ENCODE measurements at regions not wholly inside any gene's neighbourhood (a gene's known extent, or its start where the extent isn't known, plus 50 kb on each side); places are given as distances from the start of the nearest gene placed in this dataset.

DNA sequence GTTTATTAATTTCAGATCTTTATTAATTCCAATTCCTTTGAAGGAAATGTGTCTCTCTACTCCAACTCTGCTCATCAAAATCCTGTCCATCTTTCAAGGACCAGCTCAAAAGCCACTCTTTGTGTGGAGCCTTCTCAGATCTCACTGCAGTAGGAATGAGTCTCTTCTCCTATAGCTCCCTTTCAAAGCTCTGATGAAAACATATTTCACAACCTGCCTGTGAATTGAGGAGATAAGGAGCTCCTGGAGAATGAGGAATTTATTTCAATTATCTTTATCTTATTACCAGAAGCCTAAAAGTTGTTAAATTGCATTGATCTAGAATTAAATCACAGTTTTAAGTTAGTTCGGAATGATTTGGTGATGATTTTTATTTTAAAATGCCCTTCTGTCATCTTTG, 92.6 kb upstream of the TRPC3 start:
- Histone ChIP-seq H4K20me1 (ENCODE audit: low read length) (no peaks in the 10 kb centered on the region), H3K9me2 (replicated peaks; ENCODE audit: low read length) (no peaks in the 10 kb centered on the region), H3F3A (ENCODE audit: low read length, unreplicated experiment) (no peaks in the 10 kb centered on the region), H2AFZ (ENCODE audit: low read length) (no peak overlapping the region), H3K79me2 (ENCODE audit: low read length) (no peaks in the 10 kb centered on the region), H3K4me2 (ENCODE audit: low read length) (no peak overlapping the region), H3K4me3 (ENCODE audit: low read length) (no peak overlapping the region), H3K27me3 (ENCODE audit: low read length) (no peaks in the 10 kb centered on the region), H3K4me1 (ENCODE audit: insufficient read depth, low read length) (peaks cover 13% of the 10 kb centered on the region), H3K9me3 (ENCODE audit: low read length) (no peaks in the 10 kb centered on the region), H3K9ac (ENCODE audit: low read length) (no peak overlapping the region), H3K27ac (ENCODE audit: low read length) (no peak overlapping the region), H3K36me3 (ENCODE audit: low read depth, low read length) (no peaks in the 10 kb centered on the region)
- CTCF ChIA-PET, result no interaction called here
- BruUV-seq (replicated peaks), result no TSS peak
- POLR2A ChIA-PET (ENCODE audit: unreplicated experiment), result no interaction called here
- TF ChIP-seq EZH2 (IDR thresholded peaks at IDR 0.05; ENCODE audit: low read length, unreplicated experiment) (no peak), EZH2phosphoT487 (IDR thresholded peaks at IDR 0.05; ENCODE audit: borderline replicate concordance, low read length) (no peak)
- intact Hi-C loops (cut with micrococcal nuclease), result no loop called here
- ATAC-seq (no peak), DNase-seq (no peak)

DNA sequence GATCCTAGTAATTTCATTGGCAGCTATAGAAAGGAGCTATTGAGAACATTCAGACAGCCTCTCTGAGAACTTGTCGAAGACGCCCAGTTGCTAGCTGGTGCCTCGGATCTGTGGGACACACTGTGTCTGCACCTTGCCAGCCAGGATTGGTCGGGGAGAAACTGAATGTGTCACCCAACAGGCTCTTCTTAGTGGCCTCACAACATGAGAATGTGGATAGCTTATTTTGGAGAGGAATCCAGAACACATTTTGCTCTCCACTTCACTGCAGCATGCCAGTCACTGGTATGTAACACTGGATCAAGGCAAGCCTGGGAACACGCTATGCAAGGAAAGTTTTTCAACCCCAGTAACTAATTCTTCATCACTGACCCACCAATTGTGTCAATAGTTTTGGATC, 89.5 kb upstream of the TRPC3 start:
- Histone ChIP-seq H3K79me2 (ENCODE audit: low read length) (no peaks in the 10 kb centered on the region), H2AFZ (ENCODE audit: low read length) (no peak overlapping the region), H3K4me3 (ENCODE audit: low read length) (no peak overlapping the region), H3K27ac (ENCODE audit: low read length) (no peak overlapping the region), H3F3A (ENCODE audit: low read length, unreplicated experiment) (no peaks in the 10 kb centered on the region), H3K36me3 (ENCODE audit: low read depth, low read length) (no peaks in the 10 kb centered on the region), H4K20me1 (ENCODE audit: low read length) (no peaks in the 10 kb centered on the region), H3K4me2 (ENCODE audit: low read length) (no peak overlapping the region), H3K27me3 (ENCODE audit: low read length) (no peaks in the 10 kb centered on the region), H3K4me1 (ENCODE audit: insufficient read depth, low read length) (peaks cover 13% of the 10 kb centered on the region), H3K9me2 (replicated peaks; ENCODE audit: low read length) (no peaks in the 10 kb centered on the region), H3K9me3 (ENCODE audit: low read length) (no peaks in the 10 kb centered on the region), H3K9ac (ENCODE audit: low read length) (no peak overlapping the region)
- POLR2A ChIA-PET (ENCODE audit: unreplicated experiment), result no interaction called here
- DNase-seq (no peak), ATAC-seq (no peak)
- BruUV-seq (replicated peaks), result no TSS peak
- CTCF ChIA-PET, result no interaction called here
- TF ChIP-seq EZH2 (IDR thresholded peaks at IDR 0.05; ENCODE audit: low read length, unreplicated experiment) (no peak), CTCF (conservative IDR thresholded peaks at IDR 0.05; ENCODE audit: low read depth, low read length) (no peak), EZH2phosphoT487 (IDR thresholded peaks at IDR 0.05; ENCODE audit: borderline replicate concordance, low read length) (no peak)
- intact Hi-C loops (cut with micrococcal nuclease), result no loop called here

GRCh38 chr4:122038896-122039295, 87.0 kb upstream of the TRPC3 start:
- no peak overlapping the region for H3K4me2 ChIP-seq (ENCODE audit: low read length)
- intact Hi-C loops (cut with micrococcal nuclease), result no loop called here
- TF ChIP-seq EZH2 (IDR thresholded peaks at IDR 0.05; ENCODE audit: low read length, unreplicated experiment) (no peak), CTCF (conservative IDR thresholded peaks at IDR 0.05; ENCODE audit: low read depth, low read length) (no peak), EZH2phosphoT487 (IDR thresholded peaks at IDR 0.05; ENCODE audit: borderline replicate concordance, low read length) (no peak)
- H3K27ac ChIP-seq (ENCODE audit: low read length), result no peak overlapping the region
- H3K79me2 ChIP-seq (ENCODE audit: low read length), result no peaks in the 10 kb centered on the region
- ChIA-PET CTCF (no interaction called here), POLR2A (ENCODE audit: unreplicated experiment) (no interaction called here)
- H3K9ac ChIP-seq (ENCODE audit: low read length), result no peak overlapping the region
- no peak overlapping the region for H3K4me3 ChIP-seq (ENCODE audit: low read length)
- no peaks in the 10 kb centered on the region for H3K36me3 ChIP-seq (ENCODE audit: low read depth, low read length)
- no peaks in the 10 kb centered on the region for H3K9me3 ChIP-seq (ENCODE audit: low read length)
- no peak for ATAC-seq
- H3K4me1 ChIP-seq (ENCODE audit: insufficient read depth, low read length), result no peaks in the 10 kb centered on the region
- H3K9me2 ChIP-seq (replicated peaks; ENCODE audit: low read length), result no peaks in the 10 kb centered on the region
- H3K27me3 ChIP-seq (ENCODE audit: low read length), result no peaks in the 10 kb centered on the region
- no peaks in the 10 kb centered on the region for H3F3A ChIP-seq (ENCODE audit: low read length, unreplicated experiment)
- no TSS peak for BruUV-seq (replicated peaks)
- H2AFZ ChIP-seq (ENCODE audit: low read length), result no peak overlapping the region
- no peaks in the 10 kb centered on the region for H4K20me1 ChIP-seq (ENCODE audit: low read length)
- DNase-seq, result no peak

All from PC-3 (cell line).